Subcutaneous abdominal adipose tissue (tissue), 5 donors: ENCODE measurements at regions not wholly inside any gene's neighbourhood (a gene's known extent, or its start where the extent isn't known, plus 50 kb on each side); places are given as distances from the start of the nearest gene placed in this dataset.

Source experiments
- H3K27ac ChIP-seq: one replicate; pipeline ENCODE4 v1.7.0; 2013; ENCODE audit warnings: low read depth, mild to moderate bottlenecking, inconsistent platforms, low read length, moderate library complexity
- H3K27me3 ChIP-seq, 5 donors: one replicate each; pipeline ENCODE4 v1.7.0; 2013; ENCODE audit warnings: low read length in 5 of 5, inconsistent platforms in 1 of 5; ENCODE audit not compliant: control insufficient read depth in 5 of 5, insufficient read depth in 4 of 5
- H3K36me3 ChIP-seq, 5 donors: one replicate each; pipeline ENCODE4 v1.7.0; 2013; ENCODE audit warnings: low read length in 5 of 5; ENCODE audit not compliant: control insufficient read depth in 5 of 5, insufficient read depth in 5 of 5
- H3K4me1 ChIP-seq, 5 donors: one replicate each; pipeline ENCODE4 v1.7.0; 2013; ENCODE audit warnings: low read length in 5 of 5, mild to moderate bottlenecking in 3 of 5, moderate library complexity in 1 of 5; ENCODE audit not compliant: control insufficient read depth in 5 of 5, insufficient read depth in 5 of 5
- H3K4me3 ChIP-seq, 5 donors: one replicate each; pipeline ENCODE4 v1.7.0; 2013; ENCODE audit warnings: low read length in 5 of 5, low read depth in 1 of 5
- H3K9ac ChIP-seq, 5 donors: one replicate each; pipeline ENCODE4 v1.7.0; 2013; ENCODE audit warnings: low read length in 5 of 5, mild to moderate bottlenecking in 4 of 5, moderate library complexity in 3 of 5
- H3K9me3 ChIP-seq, 5 donors: one replicate each; pipeline ENCODE4 v1.7.0; 2013; ENCODE audit warnings: low read length in 5 of 5; ENCODE audit not compliant: control insufficient read depth in 5 of 5
- donor health status: healthy.
- donor health status: healthy.
- donor health status: healthy.
- donor health status: healthy.
- donor health status: healthy.

DNA sequence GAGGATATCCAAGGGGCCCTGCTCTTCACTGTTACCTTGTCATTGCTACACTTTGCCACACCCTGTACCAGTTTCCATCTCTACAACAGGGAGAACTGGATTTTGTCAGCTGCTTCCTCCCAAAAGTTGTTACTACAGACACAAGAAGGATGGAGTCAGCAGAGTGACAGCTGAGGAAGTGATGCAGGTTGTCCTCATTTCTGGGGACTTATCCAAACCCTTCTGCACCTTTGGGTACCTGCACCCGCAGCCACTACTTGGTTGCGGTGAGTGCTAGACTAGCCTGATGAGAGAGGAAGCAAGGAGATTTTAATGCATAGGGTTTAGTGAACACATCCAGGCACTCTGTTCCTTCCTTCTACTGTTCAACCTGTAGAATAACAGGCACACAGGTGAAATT lies 281.0 kb downstream of the RPS24 start:
- no peaks in the 10 kb centered on the region for H3K27me3 ChIP-seq
- no peaks in the 10 kb centered on the region for H3K36me3 ChIP-seq
- no peak overlapping the region for H3K9ac ChIP-seq
- peaks cover 0 to 2% (median 0%) of the 10 kb centered on the region in 5 donors for H3K9me3 ChIP-seq
- no peak overlapping the region for H3K27ac ChIP-seq
- H3K4me3 ChIP-seq = no peak overlapping the region
- H3K4me1 ChIP-seq = peaks cover 0 to 13% (median 11%) of the 10 kb centered on the region in 5 donors

DNA sequence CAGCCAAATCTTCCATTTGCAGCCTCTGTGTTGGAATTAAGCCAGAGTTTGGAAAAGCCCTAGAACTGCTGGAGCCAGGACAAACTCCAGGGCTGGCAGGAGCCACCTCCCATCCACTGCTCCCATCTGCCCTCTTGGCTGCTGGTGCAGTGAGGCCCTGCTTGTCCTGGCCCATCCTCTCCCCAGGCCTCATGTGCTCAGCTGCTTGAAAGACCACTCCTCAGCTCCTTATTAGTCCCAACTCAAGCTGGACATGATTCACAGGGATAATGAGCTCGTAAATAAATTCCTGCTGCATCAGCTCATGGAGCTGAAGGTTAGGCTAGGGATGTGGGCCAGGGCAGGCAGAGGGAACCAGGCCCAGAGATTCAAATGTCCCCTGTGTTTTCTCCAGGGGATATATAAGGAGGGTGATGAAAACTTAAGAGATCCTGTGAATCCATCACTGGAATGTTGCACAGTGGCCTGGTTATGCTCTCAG lies 282.8 kb downstream of the RPS24 start:
- Histone ChIP-seq H3K36me3 (no peaks in the 10 kb centered on the region), H3K9me3 (peaks cover 0 to 2% (median 0%) of the 10 kb centered on the region in 5 donors), H3K4me3 (no peak overlapping the region), H3K9ac (no peak overlapping the region), H3K27me3 (no peaks in the 10 kb centered on the region), H3K4me1 (peaks cover 0 to 13% (median 11%) of the 10 kb centered on the region in 5 donors), H3K27ac (no peak overlapping the region)

DNA sequence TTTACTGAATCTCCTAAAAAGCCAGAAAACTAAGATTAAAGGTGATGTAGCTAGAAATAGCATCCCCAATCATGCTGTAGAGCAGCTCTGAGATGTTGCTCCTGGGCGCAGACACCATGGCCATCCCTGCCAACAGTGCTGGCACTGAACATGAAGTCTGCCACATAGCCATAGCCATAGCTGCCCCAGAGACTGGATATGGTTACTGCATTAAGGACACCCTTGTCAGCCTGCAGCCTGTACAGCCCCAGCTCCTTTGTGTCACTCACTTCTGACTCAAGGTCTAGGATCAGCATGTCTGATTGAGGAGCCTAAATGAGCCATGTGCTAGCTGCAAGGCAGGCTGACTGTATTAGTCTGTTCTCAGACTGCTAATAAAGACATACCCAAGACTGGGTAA lies 284.6 kb downstream of the RPS24 start:
- Histone ChIP-seq H3K27ac (no peak overlapping the region), H3K9me3 (peaks cover 0 to 2% (median 0%) of the 10 kb centered on the region in 5 donors), H3K36me3 (no peaks in the 10 kb centered on the region), H3K9ac (no peak overlapping the region), H3K27me3 (no peaks in the 10 kb centered on the region), H3K4me3 (no peak overlapping the region), H3K4me1 (peaks cover 0 to 13% (median 11%) of the 10 kb centered on the region in 5 donors)

DNA sequence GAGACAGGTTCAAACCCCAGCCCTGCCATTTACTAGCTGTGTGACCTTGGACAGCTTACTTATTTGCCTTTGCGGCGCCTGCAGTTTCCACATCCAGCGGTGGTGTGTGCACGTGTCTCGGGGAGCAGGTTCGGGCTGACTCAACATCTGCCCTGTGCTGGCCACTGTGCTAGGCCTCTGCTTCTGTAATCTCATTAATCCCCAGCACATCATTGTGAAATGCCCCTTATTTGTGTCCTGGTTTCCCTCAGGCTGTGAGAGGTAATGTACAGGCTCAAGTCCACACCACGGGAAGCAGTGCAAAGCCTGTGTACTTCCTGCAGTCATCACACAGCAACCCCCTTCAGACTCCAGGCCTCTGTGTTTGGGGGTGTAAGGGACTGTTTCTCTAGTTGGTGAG lies 285.7 kb downstream of the RPS24 start:
- Histone ChIP-seq H3K27me3 (no peaks in the 10 kb centered on the region), H3K4me1 (peaks cover 0 to 13% (median 11%) of the 10 kb centered on the region in 5 donors), H3K9me3 (peaks cover 0 to 2% (median 0%) of the 10 kb centered on the region in 5 donors), H3K4me3 (no peak overlapping the region), H3K36me3 (no peaks in the 10 kb centered on the region), H3K27ac (no peak overlapping the region), H3K9ac (no peak overlapping the region)

DNA sequence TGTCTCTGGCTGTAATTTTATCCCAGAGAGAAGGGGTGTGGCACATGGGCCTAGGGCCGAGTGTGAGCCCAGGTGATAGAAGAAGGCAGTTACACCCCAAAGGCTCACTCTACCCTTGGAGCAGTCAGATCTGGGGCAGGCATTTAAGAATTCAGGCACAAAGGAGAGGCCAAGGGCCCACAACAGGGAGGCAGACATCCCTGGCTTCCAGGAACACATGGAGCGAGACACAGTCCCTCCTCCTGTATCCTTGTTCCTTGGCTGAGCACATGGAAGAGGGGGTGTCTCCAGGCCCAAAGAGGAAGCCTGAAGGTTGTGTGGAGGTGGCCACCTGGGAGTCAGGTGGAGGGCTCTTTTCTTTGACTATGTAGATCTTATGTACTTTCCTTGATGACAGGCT lies 286.2 kb downstream of the RPS24 start:
- H3K4me1 ChIP-seq = peaks cover 0 to 13% (median 11%) of the 10 kb centered on the region in 5 donors
- H3K27me3 ChIP-seq = no peaks in the 10 kb centered on the region
- H3K4me3 ChIP-seq = no peak overlapping the region
- peaks cover 0 to 2% (median 0%) of the 10 kb centered on the region in 5 donors for H3K9me3 ChIP-seq
- H3K9ac ChIP-seq = no peak overlapping the region
- no peak overlapping the region for H3K27ac ChIP-seq
- H3K36me3 ChIP-seq = no peaks in the 10 kb centered on the region

DNA sequence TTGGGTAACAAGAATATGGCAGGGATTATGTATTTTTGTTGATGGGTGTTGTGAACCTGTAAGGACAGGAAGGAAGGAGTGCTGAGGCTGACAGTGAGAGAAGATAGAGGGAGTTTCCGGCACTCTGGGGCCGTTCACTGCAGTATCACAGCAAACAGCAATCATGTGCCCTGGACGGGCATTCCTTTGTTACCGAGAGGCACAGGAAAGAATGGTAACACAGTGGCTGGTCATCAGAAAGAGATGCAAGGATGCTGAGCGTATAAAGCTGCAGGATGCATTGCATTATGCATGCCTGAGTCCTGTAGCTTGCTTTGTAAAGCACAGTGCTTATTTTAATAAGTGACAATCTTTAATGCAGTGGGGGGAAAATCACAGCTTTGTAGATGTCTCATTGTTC lies 286.8 kb downstream of the RPS24 start:
- H3K27ac ChIP-seq = no peak overlapping the region
- H3K4me3 ChIP-seq = no peak overlapping the region
- H3K27me3 ChIP-seq = no peaks in the 10 kb centered on the region
- no peaks in the 10 kb centered on the region for H3K36me3 ChIP-seq
- H3K9me3 ChIP-seq = peaks cover 0 to under 1% (median 0%) of the 10 kb centered on the region in 5 donors
- peaks cover 0 to 13% (median 11%) of the 10 kb centered on the region in 5 donors for H3K4me1 ChIP-seq
- no peak overlapping the region for H3K9ac ChIP-seq

DNA sequence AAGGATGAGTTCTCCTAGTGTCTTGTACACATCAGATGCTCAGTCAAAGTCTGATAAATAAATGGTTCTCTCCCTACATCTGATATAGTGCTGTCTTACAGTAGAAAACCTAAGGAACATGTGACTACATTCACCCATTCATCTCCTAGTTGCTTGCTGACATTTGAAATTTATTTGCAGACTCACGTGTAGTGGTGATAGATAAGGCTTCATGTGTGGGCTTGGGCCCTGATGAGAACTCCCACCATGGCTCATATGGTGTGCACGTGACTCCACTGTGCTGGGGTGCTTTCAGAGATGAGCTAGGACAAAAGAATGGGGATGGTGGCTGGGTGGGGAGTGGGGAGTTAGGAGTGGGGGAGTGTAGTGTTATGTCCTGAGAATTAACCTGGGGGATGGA lies 287.3 kb downstream of the RPS24 start:
- no peak overlapping the region for H3K4me3 ChIP-seq
- no peak overlapping the region for H3K9ac ChIP-seq
- peaks cover 0 to 13% (median 11%) of the 10 kb centered on the region in 5 donors for H3K4me1 ChIP-seq
- peaks cover 0 to 4% (median 0%) of the 10 kb centered on the region in 5 donors for H3K9me3 ChIP-seq
- no peaks in the 10 kb centered on the region for H3K36me3 ChIP-seq
- H3K27ac ChIP-seq = no peak overlapping the region
- H3K27me3 ChIP-seq = no peaks in the 10 kb centered on the region

DNA sequence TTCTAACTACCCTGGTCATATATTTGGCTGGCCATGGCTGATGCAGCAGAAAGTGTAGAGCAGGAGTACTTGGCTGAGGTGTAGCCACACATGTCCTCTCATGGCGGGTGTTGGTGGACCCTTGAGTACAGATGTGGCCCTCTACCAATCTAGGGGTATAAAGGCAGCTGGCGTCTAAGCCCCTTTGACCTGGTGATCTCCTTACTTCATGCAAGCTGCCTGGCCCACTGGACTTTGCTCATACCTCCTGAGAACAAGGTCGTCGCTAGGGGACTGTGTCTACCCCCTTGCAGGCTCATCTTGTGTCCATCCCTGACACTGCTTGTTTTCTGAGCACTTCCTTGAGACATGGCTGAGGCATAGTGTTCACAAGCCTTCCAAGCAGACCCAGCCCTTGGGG lies 287.8 kb downstream of the RPS24 start:
- Histone ChIP-seq H3K4me1 (peaks cover 0 to 9% (median 7%) of the 10 kb centered on the region in 5 donors), H3K27me3 (no peaks in the 10 kb centered on the region), H3K36me3 (no peaks in the 10 kb centered on the region), H3K27ac (no peak overlapping the region), H3K4me3 (no peak overlapping the region), H3K9ac (no peak overlapping the region), H3K9me3 (peaks cover 0 to 9% (median 5%) of the 10 kb centered on the region in 5 donors)

DNA sequence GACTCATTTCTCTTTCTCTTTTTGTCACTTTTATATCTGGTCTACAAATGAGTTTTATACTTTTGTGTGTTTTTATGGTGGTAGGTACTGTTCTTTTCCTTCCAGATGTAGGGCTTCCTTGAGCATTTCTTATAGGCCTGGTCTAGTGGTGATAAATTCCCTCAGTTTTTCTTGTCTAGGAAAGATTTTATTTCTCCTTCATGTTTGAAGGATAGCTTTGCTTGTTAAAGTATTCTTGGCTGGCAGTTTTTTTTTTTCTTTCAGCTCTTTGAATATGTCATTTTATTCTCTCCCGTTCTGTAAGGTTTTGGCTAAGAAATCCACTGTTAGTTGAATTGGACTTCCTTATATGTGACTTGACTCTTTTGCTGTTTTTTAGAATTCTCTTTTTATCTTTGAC lies 292.7 kb downstream of the RPS24 start:
- no peak overlapping the region for H3K9ac ChIP-seq
- no peaks in the 10 kb centered on the region for H3K27me3 ChIP-seq
- no peak overlapping the region for H3K27ac ChIP-seq
- H3K4me3 ChIP-seq = no peak overlapping the region
- H3K9me3 ChIP-seq = peaks cover 0 to 20% (median 14%) of the 10 kb centered on the region in 5 donors
- no peaks in the 10 kb centered on the region for H3K4me1 ChIP-seq
- H3K36me3 ChIP-seq = no peaks in the 10 kb centered on the region

DNA sequence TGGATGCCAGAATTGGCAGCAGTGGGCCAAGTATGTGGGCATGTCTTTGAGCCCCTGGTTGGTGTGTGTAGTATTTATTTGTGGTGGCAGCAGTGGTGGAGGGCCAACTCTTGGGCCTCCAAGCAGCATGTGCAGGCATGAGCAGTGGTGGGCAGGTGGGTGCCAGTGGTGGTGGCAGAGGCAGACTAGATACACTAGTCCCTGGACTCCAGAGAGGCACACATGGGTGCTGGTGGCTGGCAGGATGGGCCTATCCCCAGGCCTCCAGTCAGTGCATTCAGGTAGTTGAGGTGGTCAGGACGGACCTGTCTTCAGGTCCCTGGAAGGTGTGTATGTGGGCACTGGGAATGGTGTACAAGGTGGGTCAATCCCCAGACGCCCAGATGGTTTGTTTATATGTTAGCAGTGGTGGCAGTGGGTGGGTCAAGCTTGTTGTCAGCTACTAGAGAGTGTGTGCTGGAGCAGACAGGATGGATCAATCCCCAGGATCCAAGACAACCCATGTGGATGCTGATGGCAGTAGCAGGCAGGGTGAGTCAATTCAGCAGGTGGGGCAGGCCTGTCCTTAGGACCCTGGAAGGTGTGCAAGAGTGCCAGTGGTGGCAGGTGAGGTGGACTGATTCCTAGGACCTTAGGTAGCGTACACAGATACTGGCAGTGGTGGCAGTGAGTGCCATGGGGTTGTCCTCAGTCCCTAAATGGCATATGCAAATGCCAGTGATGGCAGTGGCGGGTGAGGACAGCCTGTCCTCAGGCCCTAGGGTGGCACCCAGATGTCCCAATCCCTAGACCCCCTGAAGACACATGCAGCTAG lies 294.3 kb downstream of the RPS24 start:
- H3K27ac ChIP-seq = no peak overlapping the region
- peaks cover 0 to 4% (median 0%) of the 10 kb centered on the region in 5 donors for H3K4me1 ChIP-seq
- no peaks in the 10 kb centered on the region for H3K27me3 ChIP-seq
- H3K4me3 ChIP-seq = no peak overlapping the region
- H3K9ac ChIP-seq = no peak overlapping the region
- H3K36me3 ChIP-seq = no peaks in the 10 kb centered on the region
- peaks cover 0 to 20% (median 14%) of the 10 kb centered on the region in 5 donors for H3K9me3 ChIP-seq
